ENCODE measurements at regions not wholly inside any gene's neighbourhood (a gene's known extent, or its start where the extent isn't known, plus 50 kb on each side); places are given as distances from the start of the nearest gene placed in this dataset.

- no peak for TF ChIP-seq HEY1 (CRISPR knock-in tag; IDR thresholded peaks at IDR 0.05; ENCODE audit: borderline replicate concordance)
- no peak for TF ChIP-seq HMGN3 (IDR thresholded peaks at IDR 0.05; ENCODE audit: borderline replicate concordance, extremely low read depth, insufficient read length, low read depth, low read length)
- TF ChIP-seq ZBTB2 (IDR thresholded peaks at IDR 0.05), result no peak
- TF ChIP-seq HSF4 (CRISPR knock-in tag; IDR thresholded peaks at IDR 0.05; ENCODE audit: borderline replicate concordance), result no peak
- no peak for TF ChIP-seq TBL1XR1 (IDR thresholded peaks at IDR 0.05; ENCODE audit: low read length in 2 of 2)
- TF ChIP-seq KAT7 (CRISPR knock-in tag; IDR thresholded peaks at IDR 0.05; ENCODE audit: borderline replicate concordance), result no peak
- no peak for TF ChIP-seq GTF2F1 (IDR thresholded peaks at IDR 0.05; ENCODE audit: low read depth, low read length)
- TF ChIP-seq ZSCAN29 (IDR thresholded peaks at IDR 0.05), result no peak
- TF ChIP-seq NR1H2 (CRISPR knock-in tag; IDR thresholded peaks at IDR 0.05), result no peak
- TF ChIP-seq POLR2AphosphoS5 (IDR thresholded peaks at IDR 0.05; ENCODE audit: control insufficient read depth, insufficient read depth, low read depth, low read length), result no peak
Observed at GRCh38 chr6:67544851-67545452, 1090.1 kb upstream of the ADGRB3 start.

Data from K562 (cell line).